BLaER1 treated with 17β-estradiol and CSF1 and Interleukin-3, amounts not matched to agents 10 nM and 100 nM (cell line): ENCODE measurements at regions not wholly inside any gene's neighbourhood (a gene's known extent, or its start where the extent isn't known, plus 50 kb on each side); places are given as distances from the start of the nearest gene placed in this dataset.

Experiments
- H3K27ac ChIP-seq, 11 experiments: shearing (Covaris generic); formaldehyde crosslinking; 2 replicates each; pipeline ENCODE4 v1.8.1; 2022
- H3K27me3 ChIP-seq, 11 experiments: shearing (Covaris generic); formaldehyde crosslinking; 2 replicates each; pipeline ENCODE4 v1.8.1; 2022
- H3K36me3 ChIP-seq, 11 experiments: shearing (Covaris generic); formaldehyde crosslinking; 2 replicates each; pipeline ENCODE4 v1.8.1; 2022
- H3K4me1 ChIP-seq, 10 experiments: shearing (Covaris generic); formaldehyde crosslinking; 2 replicates each; pipeline ENCODE4 v1.8.1; 2022
- H3K4me2 ChIP-seq, 11 experiments: shearing (Covaris generic); formaldehyde crosslinking; 2 replicates each; pipeline ENCODE4 v1.8.1; 2022
- H3K4me3 ChIP-seq, 10 experiments: shearing (Covaris generic); formaldehyde crosslinking; 2 replicates each; pipeline ENCODE4 v1.8.1; 2022
- H3K9ac ChIP-seq, 11 experiments: shearing (Covaris generic); formaldehyde crosslinking; 2 replicates each; pipeline ENCODE4 v1.8.1; 2022
- H3K9me3 ChIP-seq, 11 experiments: shearing (Covaris generic); formaldehyde crosslinking; replicated peaks in 1 of 11; 2 replicates each; pipeline ENCODE4 v1.8.1; 2022
- H4K20me1 ChIP-seq, 11 experiments: shearing (Covaris generic); formaldehyde crosslinking; 2 replicates each; pipeline ENCODE4 v1.8.1; 2022
- Cebpa-rat ChIP-seq, 11 experiments: shearing (Covaris generic); IDR thresholded peaks; 2 replicates each; pipeline ENCODE4 v1.8.1; 2022

GRCh38 chr12:107356266-107356936 lies 263.1 kb upstream of the CRY1 start:
- Histone ChIP-seq H3K4me3 (no peak overlapping the region), H3K27me3 (no peaks in the 10 kb centered on the region), H4K20me1 (no peaks in the 10 kb centered on the region; a peak in 1 of 22 replicates), H3K27ac (peak overlapping the region in 2 of 11 experiments; percentile 31 to 35; a peak in 5 of 22 replicates), H3K36me3 (peaks cover 0 to 12% (median 0%) of the 10 kb centered on the region in 11 experiments; a peak in 1 of 22 replicates), H3K9ac (no peak overlapping the region), H3K4me1 (peaks cover 29 to 78% (median 55%) of the 10 kb centered on the region in 10 experiments), H3K4me2 (peak overlapping the region in 8 of 11 experiments; percentile 9 to 97 (median 68); a peak in 12 of 22 replicates), H3K9me3 (peaks cover 0 to 14% (median 9%) of the 10 kb centered on the region in 11 experiments; a peak in 14 of 22 replicates)
- TF ChIP-seq Cebpa-rat (IDR thresholded peaks at IDR 0.05), result no peak

- no peak for TF ChIP-seq Cebpa-rat (IDR thresholded peaks at IDR 0.05)
- Histone ChIP-seq H4K20me1 (no peaks in the 10 kb centered on the region; a peak in 1 of 22 replicates), H3K36me3 (peaks cover 0 to 12% (median 0%) of the 10 kb centered on the region in 11 experiments; a peak in 1 of 22 replicates), H3K27me3 (no peaks in the 10 kb centered on the region), H3K27ac (peak overlapping the region in 1 of 11 experiments; percentile 35; a peak in 1 of 22 replicates), H3K4me2 (peak overlapping the region in 7 of 11 experiments; percentile 19 to 97 (median 72); a peak in 13 of 22 replicates), H3K9ac (no peak overlapping the region), H3K4me3 (no peak overlapping the region), H3K4me1 (peaks cover 24 to 73% (median 50%) of the 10 kb centered on the region in 10 experiments), H3K9me3 (peaks cover 0 to 14% (median 9%) of the 10 kb centered on the region in 11 experiments; a peak in 14 of 22 replicates)
Observed at GRCh38 chr12:107356937-107357295, 263.6 kb upstream of the CRY1 start.

DNA sequence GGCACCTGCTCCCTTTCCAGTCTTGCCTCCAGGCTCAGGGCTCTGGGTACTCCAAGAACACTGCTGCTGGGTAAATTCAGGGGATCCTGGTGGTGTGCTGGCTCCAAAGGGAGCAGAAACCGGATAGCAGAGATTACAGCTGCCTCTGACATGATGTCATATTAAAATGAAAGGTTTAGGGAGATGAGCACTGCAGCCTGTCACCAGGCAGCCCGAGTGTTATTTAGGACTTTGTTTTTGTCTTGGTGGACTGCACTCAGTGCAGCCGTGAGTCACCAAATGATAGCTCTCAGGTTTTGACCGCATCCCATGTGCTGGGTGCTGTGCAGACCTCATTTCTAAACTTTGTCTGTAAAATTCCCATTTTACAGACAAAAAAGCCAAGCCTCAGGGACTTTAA lies 266.0 kb upstream of the CRY1 start:
- Histone ChIP-seq H3K36me3 (peaks cover 0 to 12% (median 0%) of the 10 kb centered on the region in 11 experiments; a peak in 1 of 22 replicates), H4K20me1 (peaks cover 0 to 7% (median 0%) of the 10 kb centered on the region in 11 experiments; a peak in 2 of 22 replicates), H3K27ac (no peak overlapping the region), H3K4me3 (no peak overlapping the region), H3K9ac (no peak overlapping the region), H3K4me1 (peaks cover 7 to 52% (median 28%) of the 10 kb centered on the region in 10 experiments; a peak in 19 of 20 replicates), H3K4me2 (peak overlapping the region in 1 of 11 experiments; percentile 8; a peak in 1 of 22 replicates), H3K9me3 (peaks cover 0 to 4% (median 0%) of the 10 kb centered on the region in 11 experiments; a peak in 4 of 22 replicates), H3K27me3 (no peaks in the 10 kb centered on the region)
- no peak for TF ChIP-seq Cebpa-rat (IDR thresholded peaks at IDR 0.05)

- Histone ChIP-seq H4K20me1 (peaks cover 0 to 7% (median 0%) of the 10 kb centered on the region in 11 experiments; a peak in 2 of 22 replicates), H3K4me2 (peak overlapping the region in 1 of 11 experiments; percentile 12; a peak in 3 of 22 replicates), H3K9me3 (no peaks in the 10 kb centered on the region), H3K27me3 (no peaks in the 10 kb centered on the region), H3K27ac (no peak overlapping the region), H3K4me3 (no peak overlapping the region), H3K36me3 (peaks cover 0 to 12% (median 0%) of the 10 kb centered on the region in 11 experiments; a peak in 1 of 22 replicates), H3K9ac (no peak overlapping the region), H3K4me1 (peaks cover 10 to 52% (median 26%) of the 10 kb centered on the region in 10 experiments; a peak in 19 of 20 replicates)
- TF ChIP-seq Cebpa-rat (IDR thresholded peaks at IDR 0.05), result no peak
Observed at GRCh38 chr12:107360033-107360432, 266.7 kb upstream of the CRY1 start.

GRCh38 chr12:107360482-107360881 lies 267.1 kb upstream of the CRY1 start:
- no peak for TF ChIP-seq Cebpa-rat (IDR thresholded peaks at IDR 0.05)
- H3K4me1 ChIP-seq, result peaks cover 6 to 48% (median 22%) of the 10 kb centered on the region in 10 experiments; a peak in 18 of 20 replicates

GRCh38 chr12:107361970-107362369 lies 268.6 kb upstream of the CRY1 start:
- Histone ChIP-seq H3K27me3 (no peaks in the 10 kb centered on the region), H4K20me1 (peaks cover 0 to 7% (median 0%) of the 10 kb centered on the region in 11 experiments; a peak in 2 of 22 replicates), H3K36me3 (peaks cover 0 to 11% (median 0%) of the 10 kb centered on the region in 11 experiments; a peak in 1 of 22 replicates), H3K27ac (no peak overlapping the region), H3K9me3 (no peaks in the 10 kb centered on the region), H3K4me3 (no peak overlapping the region), H3K4me1 (peaks cover 3 to 48% (median 18%) of the 10 kb centered on the region in 10 experiments; a peak in 19 of 20 replicates), H3K4me2 (no peak overlapping the region), H3K9ac (no peak overlapping the region)
- no peak for TF ChIP-seq Cebpa-rat (IDR thresholded peaks at IDR 0.05)

More at GRCh38 chr12:107360482-107360881, 267.1 kb upstream of the CRY1 start:
- Histone ChIP-seq H3K9ac (no peak overlapping the region), H3K9me3 (no peaks in the 10 kb centered on the region), H3K36me3 (peaks cover 0 to 12% (median 0%) of the 10 kb centered on the region in 11 experiments; a peak in 1 of 22 replicates), H3K27me3 (no peaks in the 10 kb centered on the region), H4K20me1 (peaks cover 0 to 7% (median 0%) of the 10 kb centered on the region in 11 experiments; a peak in 2 of 22 replicates), H3K4me3 (no peak overlapping the region), H3K4me2 (peak overlapping the region in 1 of 11 experiments; percentile 12; a peak in 2 of 22 replicates), H3K27ac (no peak overlapping the region)

DNA sequence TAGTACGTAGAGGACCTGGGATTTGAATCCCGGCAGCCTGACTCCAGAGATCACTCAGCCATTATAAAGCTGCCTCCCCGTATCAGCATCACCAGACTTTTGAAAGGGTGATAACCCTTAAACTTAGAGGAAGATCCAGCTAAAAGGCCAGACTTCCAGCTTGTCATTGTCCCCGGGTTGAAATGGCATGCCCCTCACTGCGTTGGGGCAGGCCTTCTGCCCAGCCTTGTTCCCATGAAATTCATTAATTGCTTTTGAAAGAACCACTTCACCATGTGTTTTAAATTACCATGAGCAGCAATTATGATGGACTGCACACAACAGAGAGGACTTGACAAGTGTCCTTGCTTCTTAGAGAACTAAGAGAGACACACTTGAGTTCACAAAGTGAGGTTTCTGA lies 269.6 kb upstream of the CRY1 start:
- Histone ChIP-seq H3K27me3 (no peaks in the 10 kb centered on the region), H3K27ac (no peak overlapping the region), H4K20me1 (peaks cover 0 to 7% (median 0%) of the 10 kb centered on the region in 11 experiments; a peak in 2 of 22 replicates), H3K9me3 (no peaks in the 10 kb centered on the region), H3K4me3 (no peak overlapping the region), H3K4me2 (no peak overlapping the region), H3K9ac (no peak overlapping the region), H3K4me1 (peaks cover 0 to 53% (median 18%) of the 10 kb centered on the region in 10 experiments; a peak in 17 of 20 replicates), H3K36me3 (peaks cover 0 to 9% (median 0%) of the 10 kb centered on the region in 11 experiments; a peak in 1 of 22 replicates)
- TF ChIP-seq Cebpa-rat (IDR thresholded peaks at IDR 0.05), result no peak

- no peak overlapping the region for H3K4me3 ChIP-seq
- 0 out of 22 replicates have a peak, but pooled peaks cover 0 to 4% (median 0%) of the 10 kb centered on the region in 11 experiments for H3K36me3 ChIP-seq
- no peaks in the 10 kb centered on the region for H3K27me3 ChIP-seq
- peak overlapping the region in 2 of 11 experiments; percentile 6 to 23; a peak in 1 of 22 replicates for H3K4me2 ChIP-seq
- TF ChIP-seq Cebpa-rat (IDR thresholded peaks at IDR 0.05), result no peak
- H3K4me1 ChIP-seq, result peaks cover 6 to 67% (median 35%) of the 10 kb centered on the region in 10 experiments
- peaks cover 0 to 7% (median 0%) of the 10 kb centered on the region in 11 experiments; a peak in 1 of 22 replicates for H4K20me1 ChIP-seq
- H3K9me3 ChIP-seq, result no peaks in the 10 kb centered on the region
- H3K27ac ChIP-seq, result no peak overlapping the region
- H3K9ac ChIP-seq, result no peak overlapping the region
Observed at GRCh38 chr12:107364875-107365518, 271.6 kb upstream of the CRY1 start.
